H1 (cell line): ENCODE measurements at regions not wholly inside any gene's neighbourhood (a gene's known extent, or its start where the extent isn't known, plus 50 kb on each side); places are given as distances from the start of the nearest gene placed in this dataset.

ENCODE experiments used
- ATF3 ChIP-seq: IDR thresholded peaks from 2 replicates; pipeline ENCODE4 v1.6.1; 2011; ENCODE audit warnings: low read depth, mild to moderate bottlenecking, low read length; ENCODE audit not compliant: insufficient read depth
- CEBPB ChIP-seq: IDR thresholded peaks from 2 replicates; pipeline ENCODE4 v1.6.1; 2012; ENCODE audit warnings: low read depth, low read length
- CTCF ChIP-seq, 3 experiments: IDR thresholded peaks; 1 replicate in 2 of 3; 2 replicates in 1 of 3; pipeline versions ENCODE4 v1.5.1 to v1.6.1; 2011; ENCODE audit warnings: low read length in 3 of 3, mild to moderate bottlenecking in 3 of 3, inconsistent platforms in 2 of 3, low read depth in 1 of 3, moderate library complexity in 1 of 3; ENCODE audit not compliant: insufficient read depth in 1 of 3; ENCODE audit errors: control extremely low read depth in 1 of 3
- JUN ChIP-seq: IDR thresholded peaks from 2 replicates; pipeline ENCODE4 v1.6.1; 2011; ENCODE audit warnings: low read depth, mild to moderate bottlenecking, improper control_type of control experiment, low read length
- MAX ChIP-seq: IDR thresholded peaks from 2 replicates; pipeline ENCODE4 v1.6.1; 2012; ENCODE audit warnings: inconsistent platforms
- POU5F1 ChIP-seq: IDR thresholded peaks from 2 replicates; pipeline ENCODE4 v1.6.1; 2011; ENCODE audit warnings: low read depth, mild to moderate bottlenecking, low read length, moderate library complexity

GRCh38 chr12:75706786-75707605 lies 195.6 kb upstream of the KRR1 start:
- TF ChIP-seq CTCF (IDR thresholded peaks at IDR 0.05; ENCODE audit: control extremely low read depth in 1 of 3, insufficient read depth in 1 of 3, low read depth in 1 of 3, low read length in 3 of 3) = no peak
- TF ChIP-seq JUN = no peak
- no peak for TF ChIP-seq POU5F1
- no peak for TF ChIP-seq CEBPB
- no peak for TF ChIP-seq MAX
- no peak for TF ChIP-seq ATF3
